GM23338 (cell line): ENCODE measurements at regions not wholly inside any gene's neighbourhood (a gene's known extent, or its start where the extent isn't known, plus 50 kb on each side); places are given as distances from the start of the nearest gene placed in this dataset.

Source experiments
- ATAC-seq: fragments of 200-7000 bp; cut with Tn5 transposase; 3 replicates; pipeline ENCODE4 v1.9.1; 2020
- DNase-seq: peaks from one replicate; pipeline ENCODE4 v3.0.0-alpha.2; 2015; ENCODE audit warnings: low spot score
- H2AFZ ChIP-seq: fragments of 200-600 bp; sonication (generic); 2 replicates; pipeline ENCODE4 v1.8.0; 2016; ENCODE audit warnings: antibody characterized with exemption, mild to moderate bottlenecking, moderate library complexity
- H3F3A ChIP-seq: fragments of 200-600 bp; sonication (generic); replicated peaks from 2 replicates; pipeline ENCODE4 v1.8.0; 2017; ENCODE audit warnings: antibody characterized with exemption, mixed run types, low read depth
- H3K27ac ChIP-seq: fragments of 200-600 bp; sonication (generic); 2 replicates; pipeline ENCODE4 v1.6.1; 2016; ENCODE audit warnings: low read depth
- H3K27me3 ChIP-seq: fragments of 200-600 bp; sonication (generic); 2 replicates; pipeline ENCODE4 v1.8.0; 2016; ENCODE audit warnings: mild to moderate bottlenecking, mixed run types, moderate library complexity; ENCODE audit not compliant: insufficient read depth
- H3K36me3 ChIP-seq: fragments of 200-600 bp; sonication (generic); 2 replicates; pipeline ENCODE4 v1.8.0; 2016; ENCODE audit warnings: mild to moderate bottlenecking; ENCODE audit not compliant: insufficient read depth
- H3K4me1 ChIP-seq: fragments of 200-600 bp; sonication (generic); 2 replicates; pipeline ENCODE4 v1.8.0; 2016; ENCODE audit warnings: mild to moderate bottlenecking, moderate library complexity; ENCODE audit not compliant: insufficient read depth
- H3K4me2 ChIP-seq: fragments of 200-600 bp; sonication (generic); 2 replicates; pipeline ENCODE4 v1.7.1; 2017; ENCODE audit warnings: mixed run types
- H3K4me3 ChIP-seq: fragments of 200-600 bp; sonication (generic); 2 replicates; pipeline ENCODE4 v1.6.1; 2016; ENCODE audit warnings: mixed run types
- H3K79me2 ChIP-seq: fragments of 200-600 bp; sonication (generic); replicated peaks from 2 replicates; pipeline ENCODE4 v1.8.0; 2017; ENCODE audit warnings: mild to moderate bottlenecking; ENCODE audit not compliant: insufficient read depth
- H3K9me2 ChIP-seq: fragments of 200-600 bp; sonication (generic); 2 replicates; pipeline ENCODE4 v1.8.0; 2017; ENCODE audit not compliant: insufficient read depth
- H4K20me1 ChIP-seq: fragments of 200-600 bp; sonication (generic); replicated peaks from 2 replicates; pipeline ENCODE4 v1.8.0; 2017; ENCODE audit warnings: mild to moderate bottlenecking; ENCODE audit not compliant: insufficient read depth
- H3K27ac Mint-ChIP-seq: 2 replicates; pipeline ENCODE4 v1.8.0; 2020; ENCODE audit warnings: inconsistent platforms, mild to moderate bottlenecking, moderate library complexity, mixed read lengths
- H3K27me3 Mint-ChIP-seq: 3 replicates; pipeline ENCODE4 v1.8.0; 2022; ENCODE audit warnings: low read depth, mild to moderate bottlenecking, moderate library complexity, mixed read lengths, inconsistent platforms; ENCODE audit not compliant: insufficient read depth, poor library complexity
- H3K36me3 Mint-ChIP-seq: 3 replicates; pipeline ENCODE4 v1.8.0; 2021; ENCODE audit warnings: low read depth, mild to moderate bottlenecking, inconsistent platforms, moderate library complexity, mixed read lengths
- H3K4me1 Mint-ChIP-seq: 3 replicates; pipeline ENCODE4 v1.8.0; 2020; ENCODE audit warnings: mild to moderate bottlenecking, inconsistent platforms, mixed read lengths
- H3K4me3 Mint-ChIP-seq: 3 replicates; pipeline ENCODE4 v1.8.0; 2021; ENCODE audit warnings: moderate library complexity, mild to moderate bottlenecking, inconsistent platforms, mixed read lengths
- H3K9me3 Mint-ChIP-seq: 3 replicates; pipeline ENCODE4 v1.8.0; 2020; ENCODE audit warnings: moderate library complexity, mild to moderate bottlenecking, inconsistent platforms, mixed read lengths
- CREB1 ChIP-seq: fragments of 250-450 bp; sonication (Bioruptor Pico); IDR thresholded peaks from 2 replicates; pipeline ENCODE4 v1.5.0; 2020; ENCODE audit warnings: low read depth, mild to moderate bottlenecking, moderate library complexity
- EZH2 ChIP-seq: fragments of 200-600 bp; sonication (generic); IDR thresholded peaks from one replicate; pipeline ENCODE4 v1.8.0; 2017; ENCODE audit warnings: antibody characterized with exemption, mild to moderate bottlenecking, low read depth; ENCODE audit not compliant: unreplicated experiment
- EZH2phosphoT487 ChIP-seq: fragments of 200-600 bp; sonication (generic); IDR thresholded peaks from one replicate; pipeline ENCODE4 v1.8.1; 2018; ENCODE audit warnings: antibody characterized with exemption; ENCODE audit not compliant: unreplicated experiment
- ZNF114 ChIP-seq: fragments of 250-450 bp; sonication (Bioruptor Pico); IDR thresholded peaks from 2 replicates; pipeline ENCODE4 v1.5.0; 2020; ENCODE audit warnings: mild to moderate bottlenecking, moderate library complexity
- ZNF331 ChIP-seq: fragments of 250-450 bp; sonication (Bioruptor Pico); IDR thresholded peaks from 2 replicates; pipeline ENCODE4 v1.5.0; 2020; ENCODE audit warnings: low read depth, mild to moderate bottlenecking, moderate library complexity
- TF ChIP-seq, protein P1 (sequence below): fragments of 250-450 bp; sonication (Bioruptor Pico); IDR thresholded peaks from 2 replicates; pipeline ENCODE4 v1.5.0; 2020; ENCODE audit warnings: mild to moderate bottlenecking, moderate library complexity
- TF ChIP-seq, protein P2 (sequence below): IDR thresholded peaks from 2 replicates; pipeline ENCODE4 v1.6.1; 2016; ENCODE audit warnings: antibody characterized with exemption
- TF ChIP-seq, protein P3 (sequence below), 2 experiments: fragments of 200-600 bp in 1 of 2; sonication (generic) in 1 of 2; conservative IDR thresholded peaks; 2 replicates each; pipeline versions ENCODE4 v1.5.1 to v1.6.1; 2016 to 2017; ENCODE audit warnings: antibody characterized with exemption in 2 of 2, low read depth in 2 of 2, mild to moderate bottlenecking in 2 of 2, moderate library complexity in 1 of 2

GRCh38 chr2:234865586-234865985 lies 86.2 kb upstream of the SH3BP4 start:
- Histone ChIP-seq H3K4me2 (no peak overlapping the region), H3K36me3 (no peaks in the 10 kb centered on the region), H2AFZ (no peak overlapping the region), H3K79me2 (no peaks in the 10 kb centered on the region), H3K4me3 (no peak overlapping the region), H3K9me2 (no peaks in the 10 kb centered on the region), H3F3A (no peaks in the 10 kb centered on the region), H3K4me1 (no peaks in the 10 kb centered on the region), H4K20me1 (no peaks in the 10 kb centered on the region), H3K27ac (no peak overlapping the region), H3K27me3 (no peaks in the 10 kb centered on the region)
- peaks cover 16% of the 10 kb centered on the region for H3K9me3 Mint-ChIP-seq
- H3K27me3 Mint-ChIP-seq = peaks cover 2% of the 10 kb centered on the region
- ATAC-seq = no peak
- no peak for TF ChIP-seq EZH2phosphoT487
- TF ChIP-seq, protein P1, sequence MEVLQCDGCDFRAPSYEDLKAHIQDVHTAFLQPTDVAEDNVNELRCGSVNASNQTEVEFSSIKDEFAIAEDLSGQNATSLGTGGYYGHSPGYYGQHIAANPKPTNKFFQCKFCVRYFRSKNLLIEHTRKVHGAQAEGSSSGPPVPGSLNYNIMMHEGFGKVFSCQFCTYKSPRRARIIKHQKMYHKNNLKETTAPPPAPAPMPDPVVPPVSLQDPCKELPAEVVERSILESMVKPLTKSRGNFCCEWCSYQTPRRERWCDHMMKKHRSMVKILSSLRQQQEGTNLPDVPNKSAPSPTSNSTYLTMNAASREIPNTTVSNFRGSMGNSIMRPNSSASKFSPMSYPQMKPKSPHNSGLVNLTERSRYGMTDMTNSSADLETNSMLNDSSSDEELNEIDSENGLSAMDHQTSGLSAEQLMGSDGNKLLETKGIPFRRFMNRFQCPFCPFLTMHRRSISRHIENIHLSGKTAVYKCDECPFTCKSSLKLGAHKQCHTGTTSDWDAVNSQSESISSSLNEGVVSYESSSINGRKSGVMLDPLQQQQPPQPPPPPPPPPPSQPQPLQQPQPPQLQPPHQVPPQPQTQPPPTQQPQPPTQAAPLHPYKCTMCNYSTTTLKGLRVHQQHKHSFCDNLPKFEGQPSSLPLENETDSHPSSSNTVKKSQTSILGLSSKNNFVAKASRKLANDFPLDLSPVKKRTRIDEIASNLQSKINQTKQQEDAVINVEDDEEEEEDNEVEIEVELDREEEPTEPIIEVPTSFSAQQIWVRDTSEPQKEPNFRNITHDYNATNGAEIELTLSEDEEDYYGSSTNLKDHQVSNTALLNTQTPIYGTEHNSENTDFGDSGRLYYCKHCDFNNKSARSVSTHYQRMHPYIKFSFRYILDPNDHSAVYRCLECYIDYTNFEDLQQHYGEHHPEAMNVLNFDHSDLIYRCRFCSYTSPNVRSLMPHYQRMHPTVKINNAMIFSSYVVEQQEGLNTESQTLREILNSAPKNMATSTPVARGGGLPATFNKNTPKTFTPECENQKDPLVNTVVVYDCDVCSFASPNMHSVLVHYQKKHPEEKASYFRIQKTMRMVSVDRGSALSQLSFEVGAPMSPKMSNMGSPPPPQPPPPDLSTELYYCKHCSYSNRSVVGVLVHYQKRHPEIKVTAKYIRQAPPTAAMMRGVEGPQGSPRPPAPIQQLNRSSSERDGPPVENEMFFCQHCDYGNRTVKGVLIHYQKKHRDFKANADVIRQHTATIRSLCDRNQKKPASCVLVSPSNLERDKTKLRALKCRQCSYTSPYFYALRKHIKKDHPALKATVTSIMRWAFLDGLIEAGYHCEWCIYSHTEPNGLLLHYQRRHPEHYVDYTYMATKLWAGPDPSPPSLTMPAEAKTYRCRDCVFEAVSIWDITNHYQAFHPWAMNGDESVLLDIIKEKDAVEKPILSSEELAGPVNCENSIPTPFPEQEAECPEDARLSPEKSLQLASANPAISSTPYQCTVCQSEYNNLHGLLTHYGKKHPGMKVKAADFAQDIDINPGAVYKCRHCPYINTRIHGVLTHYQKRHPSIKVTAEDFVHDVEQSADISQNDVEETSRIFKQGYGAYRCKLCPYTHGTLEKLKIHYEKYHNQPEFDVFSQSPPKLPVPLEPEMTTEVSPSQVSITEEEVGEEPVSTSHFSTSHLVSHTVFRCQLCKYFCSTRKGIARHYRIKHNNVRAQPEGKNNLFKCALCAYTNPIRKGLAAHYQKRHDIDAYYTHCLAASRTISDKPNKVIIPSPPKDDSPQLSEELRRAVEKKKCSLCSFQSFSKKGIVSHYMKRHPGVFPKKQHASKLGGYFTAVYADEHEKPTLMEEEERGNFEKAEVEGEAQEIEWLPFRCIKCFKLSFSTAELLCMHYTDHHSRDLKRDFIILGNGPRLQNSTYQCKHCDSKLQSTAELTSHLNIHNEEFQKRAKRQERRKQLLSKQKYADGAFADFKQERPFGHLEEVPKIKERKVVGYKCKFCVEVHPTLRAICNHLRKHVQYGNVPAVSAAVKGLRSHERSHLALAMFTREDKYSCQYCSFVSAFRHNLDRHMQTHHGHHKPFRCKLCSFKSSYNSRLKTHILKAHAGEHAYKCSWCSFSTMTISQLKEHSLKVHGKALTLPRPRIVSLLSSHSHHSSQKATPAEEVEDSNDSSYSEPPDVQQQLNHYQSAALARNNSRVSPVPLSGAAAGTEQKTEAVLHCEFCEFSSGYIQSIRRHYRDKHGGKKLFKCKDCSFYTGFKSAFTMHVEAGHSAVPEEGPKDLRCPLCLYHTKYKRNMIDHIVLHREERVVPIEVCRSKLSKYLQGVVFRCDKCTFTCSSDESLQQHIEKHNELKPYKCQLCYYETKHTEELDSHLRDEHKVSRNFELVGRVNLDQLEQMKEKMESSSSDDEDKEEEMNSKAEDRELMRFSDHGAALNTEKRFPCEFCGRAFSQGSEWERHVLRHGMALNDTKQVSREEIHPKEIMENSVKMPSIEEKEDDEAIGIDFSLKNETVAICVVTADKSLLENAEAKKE = no peak
- no peak for TF ChIP-seq EZH2
- TF ChIP-seq ZNF114 = no peak
- TF ChIP-seq CREB1 (CRISPR knock-in tag) = no peak
- no peak for TF ChIP-seq ZNF331
- TF ChIP-seq, protein P2, sequence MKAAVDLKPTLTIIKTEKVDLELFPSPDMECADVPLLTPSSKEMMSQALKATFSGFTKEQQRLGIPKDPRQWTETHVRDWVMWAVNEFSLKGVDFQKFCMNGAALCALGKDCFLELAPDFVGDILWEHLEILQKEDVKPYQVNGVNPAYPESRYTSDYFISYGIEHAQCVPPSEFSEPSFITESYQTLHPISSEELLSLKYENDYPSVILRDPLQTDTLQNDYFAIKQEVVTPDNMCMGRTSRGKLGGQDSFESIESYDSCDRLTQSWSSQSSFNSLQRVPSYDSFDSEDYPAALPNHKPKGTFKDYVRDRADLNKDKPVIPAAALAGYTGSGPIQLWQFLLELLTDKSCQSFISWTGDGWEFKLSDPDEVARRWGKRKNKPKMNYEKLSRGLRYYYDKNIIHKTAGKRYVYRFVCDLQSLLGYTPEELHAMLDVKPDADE = no peak
- TF ChIP-seq, protein P3, sequence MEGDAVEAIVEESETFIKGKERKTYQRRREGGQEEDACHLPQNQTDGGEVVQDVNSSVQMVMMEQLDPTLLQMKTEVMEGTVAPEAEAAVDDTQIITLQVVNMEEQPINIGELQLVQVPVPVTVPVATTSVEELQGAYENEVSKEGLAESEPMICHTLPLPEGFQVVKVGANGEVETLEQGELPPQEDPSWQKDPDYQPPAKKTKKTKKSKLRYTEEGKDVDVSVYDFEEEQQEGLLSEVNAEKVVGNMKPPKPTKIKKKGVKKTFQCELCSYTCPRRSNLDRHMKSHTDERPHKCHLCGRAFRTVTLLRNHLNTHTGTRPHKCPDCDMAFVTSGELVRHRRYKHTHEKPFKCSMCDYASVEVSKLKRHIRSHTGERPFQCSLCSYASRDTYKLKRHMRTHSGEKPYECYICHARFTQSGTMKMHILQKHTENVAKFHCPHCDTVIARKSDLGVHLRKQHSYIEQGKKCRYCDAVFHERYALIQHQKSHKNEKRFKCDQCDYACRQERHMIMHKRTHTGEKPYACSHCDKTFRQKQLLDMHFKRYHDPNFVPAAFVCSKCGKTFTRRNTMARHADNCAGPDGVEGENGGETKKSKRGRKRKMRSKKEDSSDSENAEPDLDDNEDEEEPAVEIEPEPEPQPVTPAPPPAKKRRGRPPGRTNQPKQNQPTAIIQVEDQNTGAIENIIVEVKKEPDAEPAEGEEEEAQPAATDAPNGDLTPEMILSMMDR (conservative IDR thresholded peaks at IDR 0.05; ENCODE audit: low read depth in 2 of 2) = no peak
- peaks cover 12% of the 10 kb centered on the region; the same call in 1 of the 3 replicates for H3K36me3 Mint-ChIP-seq
- no peak for DNase-seq
- H3K4me3 Mint-ChIP-seq = no peak overlapping the region
- H3K4me1 Mint-ChIP-seq = peaks cover 2% of the 10 kb centered on the region; the same call in 2 of the 3 replicates
- no peak overlapping the region for H3K27ac Mint-ChIP-seq
